ENCODE measurements at regions not wholly inside any gene's neighbourhood (a gene's known extent, or its start where the extent isn't known, plus 50 kb on each side); places are given as distances from the start of the nearest gene placed in this dataset.

DNA sequence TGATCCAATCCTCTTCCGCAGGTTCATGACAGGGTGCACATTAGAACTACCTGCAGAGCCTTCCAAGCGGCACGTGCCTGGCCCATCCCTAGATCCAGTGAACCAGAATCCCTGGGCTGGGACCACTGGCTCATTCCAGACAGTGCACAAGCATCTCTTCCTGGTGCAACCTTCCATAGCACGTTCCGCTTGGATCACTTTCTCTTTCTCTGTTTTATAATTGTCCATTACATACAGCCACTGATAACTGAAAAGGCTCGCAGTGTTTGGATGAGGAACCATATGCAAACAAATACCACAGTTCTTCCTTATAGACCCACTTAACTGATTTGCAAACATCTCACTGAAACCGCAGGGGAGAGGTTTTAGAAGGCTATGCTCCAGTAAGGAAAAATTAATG, 59.6 kb upstream of the DDR1 start:
- Histone ChIP-seq H3K27me3 (ENCODE audit: insufficient read depth, poor library complexity, severe bottlenecking) (no peaks in the 10 kb centered on the region), H3K27ac (replicated peaks) (no peak overlapping the region), H3K4me3 (replicated peaks; ENCODE audit: insufficient read depth, low read length) (no peak overlapping the region)
- TF ChIP-seq, protein P1, sequence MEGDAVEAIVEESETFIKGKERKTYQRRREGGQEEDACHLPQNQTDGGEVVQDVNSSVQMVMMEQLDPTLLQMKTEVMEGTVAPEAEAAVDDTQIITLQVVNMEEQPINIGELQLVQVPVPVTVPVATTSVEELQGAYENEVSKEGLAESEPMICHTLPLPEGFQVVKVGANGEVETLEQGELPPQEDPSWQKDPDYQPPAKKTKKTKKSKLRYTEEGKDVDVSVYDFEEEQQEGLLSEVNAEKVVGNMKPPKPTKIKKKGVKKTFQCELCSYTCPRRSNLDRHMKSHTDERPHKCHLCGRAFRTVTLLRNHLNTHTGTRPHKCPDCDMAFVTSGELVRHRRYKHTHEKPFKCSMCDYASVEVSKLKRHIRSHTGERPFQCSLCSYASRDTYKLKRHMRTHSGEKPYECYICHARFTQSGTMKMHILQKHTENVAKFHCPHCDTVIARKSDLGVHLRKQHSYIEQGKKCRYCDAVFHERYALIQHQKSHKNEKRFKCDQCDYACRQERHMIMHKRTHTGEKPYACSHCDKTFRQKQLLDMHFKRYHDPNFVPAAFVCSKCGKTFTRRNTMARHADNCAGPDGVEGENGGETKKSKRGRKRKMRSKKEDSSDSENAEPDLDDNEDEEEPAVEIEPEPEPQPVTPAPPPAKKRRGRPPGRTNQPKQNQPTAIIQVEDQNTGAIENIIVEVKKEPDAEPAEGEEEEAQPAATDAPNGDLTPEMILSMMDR (IDR thresholded peaks at IDR 0.05; ENCODE audit: insufficient read depth, low read length) = no peak
- TF ChIP-seq GABPA (IDR thresholded peaks at IDR 0.05; ENCODE audit: low read depth) (no peak), POLR2AphosphoS5 (IDR thresholded peaks at IDR 0.05; ENCODE audit: low read depth) (no peak), SPI1 (IDR thresholded peaks at IDR 0.05; ENCODE audit: borderline replicate concordance, low read depth) (no peak)
- TF ChIP-seq, protein P2, sequence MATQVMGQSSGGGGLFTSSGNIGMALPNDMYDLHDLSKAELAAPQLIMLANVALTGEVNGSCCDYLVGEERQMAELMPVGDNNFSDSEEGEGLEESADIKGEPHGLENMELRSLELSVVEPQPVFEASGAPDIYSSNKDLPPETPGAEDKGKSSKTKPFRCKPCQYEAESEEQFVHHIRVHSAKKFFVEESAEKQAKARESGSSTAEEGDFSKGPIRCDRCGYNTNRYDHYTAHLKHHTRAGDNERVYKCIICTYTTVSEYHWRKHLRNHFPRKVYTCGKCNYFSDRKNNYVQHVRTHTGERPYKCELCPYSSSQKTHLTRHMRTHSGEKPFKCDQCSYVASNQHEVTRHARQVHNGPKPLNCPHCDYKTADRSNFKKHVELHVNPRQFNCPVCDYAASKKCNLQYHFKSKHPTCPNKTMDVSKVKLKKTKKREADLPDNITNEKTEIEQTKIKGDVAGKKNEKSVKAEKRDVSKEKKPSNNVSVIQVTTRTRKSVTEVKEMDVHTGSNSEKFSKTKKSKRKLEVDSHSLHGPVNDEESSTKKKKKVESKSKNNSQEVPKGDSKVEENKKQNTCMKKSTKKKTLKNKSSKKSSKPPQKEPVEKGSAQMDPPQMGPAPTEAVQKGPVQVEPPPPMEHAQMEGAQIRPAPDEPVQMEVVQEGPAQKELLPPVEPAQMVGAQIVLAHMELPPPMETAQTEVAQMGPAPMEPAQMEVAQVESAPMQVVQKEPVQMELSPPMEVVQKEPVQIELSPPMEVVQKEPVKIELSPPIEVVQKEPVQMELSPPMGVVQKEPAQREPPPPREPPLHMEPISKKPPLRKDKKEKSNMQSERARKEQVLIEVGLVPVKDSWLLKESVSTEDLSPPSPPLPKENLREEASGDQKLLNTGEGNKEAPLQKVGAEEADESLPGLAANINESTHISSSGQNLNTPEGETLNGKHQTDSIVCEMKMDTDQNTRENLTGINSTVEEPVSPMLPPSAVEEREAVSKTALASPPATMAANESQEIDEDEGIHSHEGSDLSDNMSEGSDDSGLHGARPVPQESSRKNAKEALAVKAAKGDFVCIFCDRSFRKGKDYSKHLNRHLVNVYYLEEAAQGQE (IDR thresholded peaks at IDR 0.05; ENCODE audit: insufficient replicate concordance, low read depth) = no peak
- no peak for DNase-seq (ENCODE audit: low read depth in 1 of 2, low spot score in 1 of 2)

DNA sequence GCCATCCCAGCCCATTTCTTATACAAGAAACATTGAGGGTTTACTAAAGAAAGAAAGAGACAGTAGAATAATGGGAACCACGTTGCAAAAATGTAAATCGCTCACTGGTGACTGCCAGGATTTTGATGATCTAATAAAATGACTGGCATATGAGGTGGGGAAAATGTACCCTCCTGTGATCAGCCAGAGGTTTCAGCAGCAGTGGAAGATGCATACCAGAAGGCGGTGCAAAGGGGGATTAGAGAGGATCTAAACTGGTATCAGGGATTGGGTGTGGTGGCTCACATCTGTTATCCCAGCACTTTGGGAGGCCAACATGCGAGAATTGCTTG, 60.8 kb upstream of the DDR1 start:
- TF ChIP-seq, protein P1 (IDR thresholded peaks at IDR 0.05; ENCODE audit: insufficient read depth, low read length) = no peak
- TF ChIP-seq, protein P2 (IDR thresholded peaks at IDR 0.05; ENCODE audit: insufficient replicate concordance, low read depth) = no peak
- TF ChIP-seq POLR2AphosphoS5 (IDR thresholded peaks at IDR 0.05; ENCODE audit: low read depth) (no peak), GABPA (IDR thresholded peaks at IDR 0.05; ENCODE audit: low read depth) (no peak), SPI1 (IDR thresholded peaks at IDR 0.05; ENCODE audit: borderline replicate concordance, low read depth) (no peak)
- H3K27ac ChIP-seq (replicated peaks) = no peak overlapping the region

DNA sequence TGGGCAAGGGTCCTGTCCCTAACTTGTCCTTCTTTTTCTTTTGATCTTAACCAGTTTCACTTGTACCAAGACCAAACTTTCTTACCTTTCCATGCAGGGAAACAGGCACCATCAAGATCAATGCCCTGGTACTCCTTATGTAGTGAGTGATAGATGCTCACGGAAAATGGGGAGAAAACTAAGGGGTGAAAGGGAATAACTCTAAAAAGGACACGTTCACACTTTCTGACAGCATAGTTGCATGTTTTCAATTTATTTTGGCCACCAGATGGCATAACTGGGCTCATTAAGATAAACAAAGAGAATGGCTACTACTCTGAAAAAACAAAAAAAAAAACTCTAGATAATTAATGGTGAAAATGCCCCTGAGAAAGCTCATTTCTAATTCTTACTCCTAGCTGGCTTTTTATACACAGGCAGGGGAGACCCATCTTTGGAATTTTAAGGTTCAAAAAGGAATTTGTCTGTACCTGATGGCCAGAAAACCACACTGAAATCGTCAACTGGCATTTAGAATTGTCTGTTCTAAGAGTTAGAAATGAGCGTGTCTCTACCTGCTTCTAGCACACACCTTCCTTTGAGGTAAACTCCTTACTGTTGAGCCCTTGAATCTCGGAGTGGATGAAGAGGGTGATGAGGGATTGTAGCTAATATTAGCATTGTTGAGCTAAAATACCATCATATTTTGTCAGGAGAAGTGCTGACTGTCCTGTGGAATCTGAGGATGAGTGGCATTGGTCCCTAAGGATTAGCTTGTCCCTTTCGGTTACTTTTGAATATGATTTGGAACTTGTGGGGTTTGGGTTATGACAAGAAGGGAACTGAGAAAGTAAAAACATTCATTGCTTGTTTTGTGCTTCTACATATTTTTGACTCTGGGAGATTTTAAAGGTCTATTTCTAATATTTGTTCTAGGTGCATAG, 62.2 kb upstream of the DDR1 start:
- no peak for TF ChIP-seq SPI1 (IDR thresholded peaks at IDR 0.05; ENCODE audit: borderline replicate concordance, low read depth)
- TF ChIP-seq, protein P1 (IDR thresholded peaks at IDR 0.05; ENCODE audit: insufficient read depth, low read length) = peak; percentile 11
- no peak for DNase-seq (ENCODE audit: low read depth in 1 of 2, low spot score in 1 of 2)
- H3K4me3 ChIP-seq (replicated peaks; ENCODE audit: insufficient read depth, low read length) = no peak overlapping the region
- H3K27ac ChIP-seq (replicated peaks) = no peak overlapping the region
- no peaks in the 10 kb centered on the region for H3K27me3 ChIP-seq (ENCODE audit: insufficient read depth, poor library complexity, severe bottlenecking)

More for the DNA sequence above, 60.8 kb upstream of the DDR1 start:
- no peaks in the 10 kb centered on the region for H3K27me3 ChIP-seq (ENCODE audit: insufficient read depth, poor library complexity, severe bottlenecking)
- no peak overlapping the region for H3K4me3 ChIP-seq (replicated peaks; ENCODE audit: insufficient read depth, low read length)
- DNase-seq (ENCODE audit: low read depth in 1 of 2, low spot score in 1 of 2) = no peak
